ENCODE measurements at regions not wholly inside any gene's neighbourhood (a gene's known extent, or its start where the extent isn't known, plus 50 kb on each side); places are given as distances from the start of the nearest gene placed in this dataset.

DNA sequence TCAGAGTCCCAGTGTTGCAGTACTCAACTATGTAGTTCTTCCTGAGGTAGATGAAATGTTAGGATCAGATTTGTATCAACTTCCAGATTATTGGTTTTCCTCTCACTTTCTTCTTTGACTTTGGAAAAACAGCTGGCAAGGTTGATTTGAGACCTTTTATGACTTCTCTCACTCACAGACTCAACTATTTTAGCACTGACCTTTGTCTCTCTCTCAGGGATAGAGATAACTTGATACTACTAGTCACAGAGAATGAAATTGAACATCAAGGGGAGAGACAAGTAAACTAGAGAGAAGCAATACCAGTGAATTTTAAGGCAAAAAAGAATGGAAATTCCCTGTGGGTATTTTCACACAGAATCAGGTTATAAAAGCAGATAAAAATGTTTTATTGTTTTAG lies 159.7 kb upstream of the B3GALT2 start:
- DNase-seq (ENCODE audit: low read depth), result no peak

DNA sequence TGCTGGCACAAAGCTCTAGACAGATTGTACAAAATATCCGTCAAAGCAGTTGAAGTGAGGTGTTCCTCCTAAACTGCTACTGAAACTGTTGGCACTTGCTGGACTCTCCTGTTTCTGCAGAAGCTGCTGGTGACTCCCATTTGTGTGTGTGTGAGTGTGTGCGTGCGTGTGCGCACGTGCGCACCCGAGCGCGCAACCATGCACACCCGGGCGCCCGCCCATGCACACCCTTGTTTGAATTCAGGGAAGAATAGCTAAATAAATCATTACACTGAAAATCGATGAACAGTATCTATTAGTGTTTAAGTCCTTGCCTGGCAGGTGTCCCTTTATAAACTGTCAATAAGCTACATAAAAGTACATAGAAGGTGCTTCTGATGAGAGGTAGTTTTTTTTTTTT lies 156.4 kb upstream of the B3GALT2 start:
- DNase-seq (ENCODE audit: low read depth), result no peak

DNA sequence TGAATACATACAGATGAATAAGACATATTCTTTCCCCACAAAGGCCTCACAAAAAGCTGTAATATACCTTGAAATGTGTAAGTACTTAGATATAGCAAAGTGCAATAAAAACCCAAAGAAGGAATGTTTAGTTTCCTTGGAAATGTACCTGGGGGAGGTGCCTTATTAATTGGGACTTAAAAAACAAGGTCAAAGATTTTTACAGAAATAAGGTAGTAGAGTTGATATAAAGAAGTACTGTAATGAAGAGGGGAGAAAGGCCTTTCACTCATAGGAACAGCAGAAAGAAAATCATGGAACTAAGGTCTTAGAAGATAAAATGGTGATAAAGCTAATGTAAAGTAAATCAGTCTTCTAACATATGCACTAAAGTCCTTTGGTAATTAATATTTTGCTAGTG lies 153.9 kb upstream of the B3GALT2 start:
- DNase-seq (ENCODE audit: low read depth), result no peak

DNA sequence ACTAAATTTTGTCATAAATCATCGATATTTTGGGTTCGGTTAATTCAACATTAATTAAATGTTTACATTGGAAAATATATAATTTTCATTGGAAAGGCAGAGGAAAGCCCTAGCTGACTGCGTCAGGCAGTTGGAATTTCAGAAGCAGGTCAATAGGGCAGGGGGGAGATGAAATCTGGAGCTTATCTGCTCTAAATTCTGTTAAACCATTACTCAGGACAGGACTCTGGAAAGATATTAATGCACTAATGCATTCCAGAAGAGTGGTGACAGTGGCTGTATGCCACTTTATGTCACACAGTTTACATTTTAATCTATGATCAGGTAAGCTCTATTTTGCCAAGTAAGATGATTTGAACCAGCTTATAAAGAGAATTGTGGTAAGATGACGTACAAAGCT lies 153.0 kb upstream of the B3GALT2 start:
- no peak for DNase-seq (ENCODE audit: low read depth)

DNA sequence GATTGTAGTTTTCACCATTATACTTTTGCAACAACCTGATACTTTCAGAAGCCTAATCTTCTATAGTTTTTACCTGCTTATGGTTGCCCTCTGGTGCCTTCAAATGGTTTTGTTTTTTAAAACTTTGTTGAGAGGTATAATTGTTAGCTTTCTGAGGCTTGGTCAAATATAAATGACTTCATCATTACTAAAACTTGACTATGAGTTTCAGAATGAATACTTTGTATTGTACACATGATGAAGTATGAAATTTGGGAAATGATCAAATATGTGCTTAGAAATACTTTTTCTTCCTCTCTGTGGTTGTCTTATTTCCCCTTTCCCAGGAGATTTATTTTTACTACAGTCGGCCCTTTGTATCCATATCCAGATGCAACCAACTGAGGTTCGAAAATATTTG lies 151.8 kb upstream of the B3GALT2 start:
- no peak for DNase-seq (ENCODE audit: low read depth)

DNA sequence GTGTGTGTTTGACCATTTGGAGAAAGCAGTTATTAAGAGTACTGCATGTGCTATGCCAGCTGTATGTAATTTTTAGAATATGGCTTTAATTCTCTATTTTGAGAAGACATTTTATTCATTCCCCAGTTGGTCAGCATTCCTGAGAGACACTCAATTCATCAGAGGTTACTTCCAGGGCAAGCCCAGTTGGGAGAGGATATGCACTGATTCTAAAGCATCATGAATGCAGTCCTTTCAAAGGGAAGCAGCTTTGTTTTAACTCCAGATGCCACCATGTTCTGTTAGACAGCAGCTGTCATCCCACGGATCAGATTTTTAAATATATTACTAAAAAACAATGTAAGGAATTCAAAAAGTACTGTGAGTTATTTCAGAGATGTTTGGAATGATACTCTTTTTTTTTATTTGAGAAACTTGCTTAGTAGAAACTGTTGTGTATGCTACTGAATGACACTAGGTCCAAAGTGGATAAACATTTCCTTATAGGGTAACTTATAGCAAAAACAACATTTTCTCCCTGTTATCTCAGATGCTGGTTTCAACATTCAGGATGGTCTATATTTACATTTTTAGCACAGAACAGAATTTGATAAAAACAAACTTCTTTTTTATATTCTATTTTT lies 149.5 kb upstream of the B3GALT2 start:
- DNase-seq (ENCODE audit: low read depth), result no peak

DNA sequence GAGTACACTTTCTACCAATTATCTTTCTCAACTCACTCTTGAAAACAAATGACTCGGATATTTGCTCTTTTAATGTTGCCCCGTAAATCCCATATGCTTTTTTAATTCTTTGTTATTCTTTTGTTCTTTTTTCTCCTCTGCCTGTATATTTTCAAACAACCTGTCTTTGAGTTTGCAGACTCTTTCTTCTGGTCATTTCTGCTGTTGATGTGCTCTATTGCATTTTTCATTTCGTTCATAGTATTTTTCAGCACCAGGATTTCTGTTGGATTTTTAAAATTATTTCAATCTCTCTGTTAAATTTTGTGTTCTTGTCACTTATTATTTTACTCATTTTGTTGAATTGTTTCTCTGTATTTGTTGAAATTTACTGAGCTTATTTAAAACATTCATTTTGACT lies 146.8 kb upstream of the B3GALT2 start:
- DNase-seq (ENCODE audit: low read depth), result no peak

DNA sequence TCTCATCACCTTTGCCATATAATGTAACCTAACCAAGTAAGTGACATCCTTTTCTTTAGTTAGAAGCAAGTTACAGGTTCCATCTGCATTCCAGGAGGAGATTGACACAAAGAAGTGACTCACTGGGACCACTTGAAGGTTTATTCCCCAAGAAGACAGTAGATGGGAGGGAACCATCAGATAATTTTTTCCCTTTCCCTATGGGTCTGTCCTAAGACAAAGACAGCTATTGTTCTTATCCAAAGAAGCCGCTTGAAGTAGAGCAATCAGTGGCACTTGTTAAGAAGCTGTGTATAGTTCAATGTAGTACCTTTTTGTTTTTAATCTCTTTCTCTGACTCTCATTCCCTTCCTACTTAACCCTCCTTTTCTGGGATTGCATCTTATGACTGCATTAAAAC lies 139.9 kb upstream of the B3GALT2 start:
- no peak for DNase-seq (ENCODE audit: low read depth)

DNA sequence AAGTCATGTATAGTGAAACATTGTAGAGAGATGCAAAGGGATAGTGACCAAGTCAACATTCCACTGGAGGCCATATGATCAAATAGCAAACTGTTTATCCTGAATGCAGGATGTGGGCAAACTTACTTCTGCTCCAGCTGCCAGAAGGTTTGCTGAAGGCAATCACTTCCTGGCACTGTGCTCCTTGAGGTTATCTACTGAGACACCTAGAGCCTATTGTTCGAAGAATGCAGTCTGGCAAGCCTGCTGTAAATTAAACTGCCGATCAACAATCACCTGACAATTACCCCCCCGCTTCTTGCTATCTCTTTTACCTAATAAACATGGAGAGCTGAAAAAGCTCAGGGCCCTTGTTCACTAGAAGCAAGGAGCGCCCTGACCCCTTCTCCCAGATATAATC lies 139.4 kb upstream of the B3GALT2 start:
- DNase-seq (ENCODE audit: low read depth), result no peak

DNA sequence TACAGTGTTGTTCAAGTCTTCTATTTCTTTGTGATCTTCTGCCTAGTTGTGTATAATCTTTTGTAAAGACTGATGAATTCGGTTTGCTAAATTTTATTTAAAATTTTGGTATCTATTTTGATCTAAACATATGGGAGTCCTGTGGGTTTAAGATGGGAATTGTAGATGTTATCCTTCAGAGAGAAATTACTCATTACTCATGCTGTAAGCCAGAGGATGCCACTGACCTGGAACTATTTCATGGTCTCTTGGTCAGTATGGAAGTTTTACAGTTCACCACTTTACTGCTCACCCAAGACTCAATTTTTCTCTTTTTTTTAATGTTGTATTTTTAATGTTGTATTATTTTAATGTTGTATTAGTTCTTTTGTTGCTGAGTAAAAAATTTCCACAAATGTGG lies 138.6 kb upstream of the B3GALT2 start:
- DNase-seq (ENCODE audit: low read depth), result no peak

DNA sequence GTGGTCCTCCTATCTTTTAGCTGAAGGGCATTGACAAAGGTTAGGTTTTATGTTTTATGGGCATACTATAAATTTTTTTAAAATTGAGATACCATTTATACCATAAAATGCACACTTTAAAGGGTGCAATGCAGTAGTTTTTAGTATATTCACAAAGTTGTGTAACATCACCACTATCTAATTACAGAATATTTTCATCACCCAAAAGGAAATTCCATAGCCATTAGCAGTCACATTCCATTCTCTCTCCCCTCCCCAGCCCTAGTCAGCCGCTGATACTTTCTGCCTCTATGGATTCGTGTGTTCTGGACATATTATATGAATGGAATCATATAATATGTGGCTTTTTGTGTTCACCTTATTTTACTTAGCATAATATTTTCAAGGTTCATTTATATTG lies 135.8 kb upstream of the B3GALT2 start:
- DNase-seq (ENCODE audit: low read depth), result no peak

DNA sequence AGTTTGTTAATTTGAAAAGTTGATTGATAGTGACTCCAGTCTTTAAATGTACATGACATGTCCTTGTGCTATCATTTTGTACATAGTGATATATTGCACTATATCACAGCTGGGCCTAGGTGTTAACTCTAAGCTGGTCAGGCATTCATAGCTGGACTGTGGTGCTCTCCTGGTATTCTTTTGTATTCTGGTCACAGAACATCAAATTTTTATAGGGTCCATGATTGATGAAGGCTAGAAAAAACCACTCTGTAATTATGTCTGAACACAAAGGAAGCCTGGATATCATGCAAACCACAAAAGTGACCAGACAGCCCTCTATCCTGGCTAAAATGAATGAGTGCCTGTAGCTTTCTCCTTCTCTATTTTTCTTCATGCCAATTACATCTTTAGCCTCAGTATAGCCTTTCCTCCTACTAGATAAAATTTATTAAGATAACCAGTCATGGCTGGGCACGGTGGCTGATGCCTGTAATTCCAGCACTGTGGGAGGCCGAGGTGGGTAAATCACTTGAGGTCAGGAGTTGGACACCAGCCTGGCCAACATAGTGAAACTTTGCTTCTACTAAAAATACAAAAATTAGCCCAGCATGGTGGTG lies 134.9 kb upstream of the B3GALT2 start:
- DNase-seq (ENCODE audit: low read depth), result no peak

DNA sequence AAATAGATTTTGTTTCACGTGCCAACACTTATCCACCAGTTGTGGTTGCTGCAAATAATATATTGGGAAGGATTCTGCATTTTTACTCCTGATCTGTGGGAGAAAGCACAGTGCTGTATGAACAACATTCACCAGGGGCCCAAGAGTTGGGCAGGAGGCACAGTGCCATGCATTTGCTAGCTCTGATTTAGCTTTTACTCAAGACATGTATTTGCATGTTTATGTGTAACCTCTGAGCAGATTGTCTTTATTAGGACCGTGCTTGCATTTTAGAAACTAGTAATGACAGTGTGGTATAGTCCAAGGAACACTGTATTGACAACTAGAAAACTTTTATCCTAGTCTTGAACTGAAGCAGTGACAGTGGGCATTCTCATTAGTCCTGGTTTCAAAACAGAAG lies 133.9 kb upstream of the B3GALT2 start:
- no peak for DNase-seq (ENCODE audit: low read depth)

DNA sequence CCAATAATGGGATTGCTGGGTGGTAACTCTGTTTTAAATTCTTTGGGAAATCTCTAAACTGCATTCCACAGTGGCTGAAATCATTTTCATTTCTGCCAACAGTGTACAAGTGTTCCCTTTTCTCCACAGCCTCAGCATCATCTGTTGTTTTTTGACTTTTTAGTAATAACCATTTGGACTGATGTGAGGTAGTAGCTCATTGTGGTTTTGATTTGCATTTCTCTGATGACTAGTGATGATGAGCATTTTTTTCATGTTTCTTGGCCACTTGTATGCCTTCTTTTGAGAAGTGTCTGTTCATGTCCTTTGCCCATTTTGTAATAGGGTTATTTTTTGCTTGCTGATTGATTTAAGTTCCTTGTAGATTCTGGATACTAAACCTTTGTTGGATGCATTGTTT lies 131.9 kb upstream of the B3GALT2 start:
- DNase-seq (ENCODE audit: low read depth), result no peak

DNA sequence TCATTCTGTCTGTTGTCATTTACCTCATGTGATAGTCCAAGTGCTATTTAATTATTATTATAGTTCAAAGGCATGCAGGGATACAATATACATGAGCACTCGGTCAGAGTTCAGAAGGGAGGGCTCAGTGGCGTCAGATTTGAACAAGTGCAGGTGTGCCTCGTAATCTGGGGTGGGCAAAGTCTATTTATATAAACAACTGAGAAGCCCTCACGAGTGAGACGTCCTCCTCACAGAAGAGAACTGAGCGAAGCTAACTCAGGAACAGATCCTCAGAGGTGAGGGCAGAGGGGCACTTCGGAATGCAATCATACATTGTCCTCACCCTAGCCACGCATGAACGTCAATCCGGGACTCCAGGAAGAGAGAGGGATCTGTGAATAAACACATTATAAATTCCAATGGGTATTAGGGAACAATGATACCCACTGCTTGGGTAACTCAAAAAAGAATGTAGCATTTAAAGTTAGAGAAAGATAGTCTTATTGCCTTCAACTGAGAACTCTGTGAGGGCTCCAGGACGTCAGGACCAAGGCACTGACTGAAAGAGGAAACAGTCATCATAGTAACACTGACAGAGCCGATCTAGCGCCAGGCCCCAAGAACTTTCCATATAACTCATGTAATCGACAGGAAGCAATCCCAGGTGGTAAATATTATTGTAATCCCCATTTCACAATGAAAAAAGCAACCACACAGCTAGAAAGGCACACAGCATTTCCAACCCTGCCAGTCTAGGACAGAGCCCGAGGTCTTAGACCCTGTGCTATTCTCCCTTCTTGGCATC lies 127.1 kb upstream of the B3GALT2 start:
- DNase-seq (ENCODE audit: low read depth), result no peak

DNA sequence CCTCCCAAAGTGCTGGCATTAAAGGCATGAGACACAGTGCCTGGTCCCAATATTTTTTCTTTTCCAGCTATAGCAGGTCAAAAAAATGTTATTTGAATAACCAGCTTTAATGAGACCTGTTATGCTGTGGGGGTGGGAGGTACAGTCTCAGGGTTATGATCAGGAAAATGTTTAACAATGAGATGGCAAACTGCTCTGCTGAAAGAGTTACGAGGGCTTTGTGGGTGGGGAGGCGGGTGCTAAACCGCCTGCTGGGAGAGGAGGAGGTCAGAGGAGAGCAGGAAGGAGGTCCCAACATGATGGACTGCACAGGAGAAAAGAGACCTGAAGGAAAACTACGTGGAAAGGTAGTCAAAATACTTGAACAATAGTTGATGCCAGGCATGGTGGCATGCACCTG lies 126.0 kb upstream of the B3GALT2 start:
- no peak for DNase-seq (ENCODE audit: low read depth)

DNA sequence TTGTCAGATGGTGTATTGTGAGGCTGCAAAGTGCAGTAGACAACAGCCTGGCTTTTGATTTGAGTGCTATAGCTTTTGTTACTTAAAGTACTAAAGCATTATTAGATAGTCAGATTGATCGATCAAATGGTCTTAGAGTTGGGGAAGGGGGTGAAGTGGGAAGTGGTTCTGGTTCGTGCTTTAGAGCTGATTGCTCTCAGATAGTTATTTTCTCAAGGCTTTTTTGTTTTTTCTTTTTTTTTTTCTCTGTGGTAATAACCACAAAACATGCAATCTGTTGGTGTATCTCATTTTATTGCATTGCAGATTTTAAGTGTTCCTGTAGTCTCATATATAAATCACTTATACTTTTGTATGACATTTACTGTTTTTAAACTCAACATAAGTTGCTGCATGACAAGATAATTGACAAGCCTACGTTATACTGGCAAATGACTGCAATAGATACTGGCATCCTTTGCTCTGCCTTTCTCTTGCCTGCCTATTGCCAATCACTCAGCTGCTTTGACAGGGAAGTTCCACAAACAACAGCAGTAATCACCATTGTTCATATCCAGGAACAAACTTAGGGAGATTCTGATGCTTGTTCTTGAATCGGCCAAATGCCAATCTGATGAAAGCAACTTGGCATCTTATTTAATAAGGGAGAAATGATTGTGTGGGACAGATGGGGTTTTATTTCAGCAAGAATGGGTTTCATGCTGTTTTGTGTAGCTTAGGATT lies 125.0 kb upstream of the B3GALT2 start:
- no peak for DNase-seq (ENCODE audit: low read depth)

DNA sequence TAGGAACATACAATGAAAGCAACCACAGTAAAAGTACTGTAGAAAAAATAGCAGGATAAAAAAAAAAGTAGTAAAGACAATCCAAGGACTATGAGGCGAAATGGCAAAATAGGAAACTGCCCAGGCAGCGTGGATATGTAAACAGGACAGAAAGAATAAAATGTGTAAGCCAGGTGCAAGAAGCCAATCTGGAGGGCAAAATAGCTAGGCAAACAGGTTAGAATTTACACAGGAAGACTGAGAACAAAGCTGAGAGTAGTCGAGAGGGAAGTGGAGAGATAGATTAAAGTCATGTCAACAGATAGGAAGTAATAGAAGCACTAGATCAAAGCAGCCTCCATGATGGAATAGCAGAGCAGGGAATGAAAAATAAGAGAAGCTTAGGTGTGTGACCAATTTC lies 124.2 kb upstream of the B3GALT2 start:
- DNase-seq (ENCODE audit: low read depth), result no peak

DNA sequence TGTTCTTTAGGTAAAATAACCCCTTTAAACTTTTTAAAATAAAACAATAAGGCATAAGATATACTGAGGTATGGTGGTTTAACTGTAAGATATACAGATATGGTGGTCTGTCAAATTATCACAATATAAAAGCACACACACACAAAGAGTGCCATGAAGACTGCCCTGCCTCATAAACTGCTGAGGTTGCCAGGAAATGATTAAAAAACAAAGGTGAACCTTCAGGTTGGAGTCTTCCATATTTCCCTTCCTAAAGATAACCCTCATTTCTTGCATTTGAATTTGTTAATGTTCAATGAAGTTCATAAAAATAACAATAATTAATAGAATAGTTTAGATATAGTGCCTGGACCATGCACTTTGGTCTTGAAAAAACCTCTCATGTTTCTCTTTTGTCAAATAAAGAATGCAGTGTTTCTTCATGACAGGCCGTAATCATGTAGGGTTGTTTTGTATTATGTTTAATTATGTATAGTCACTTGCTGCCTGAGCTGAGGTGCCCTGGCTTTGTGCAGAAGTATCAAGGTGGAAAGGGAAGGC lies 123.6 kb upstream of the B3GALT2 start:
- DNase-seq (ENCODE audit: low read depth), result no peak

DNA sequence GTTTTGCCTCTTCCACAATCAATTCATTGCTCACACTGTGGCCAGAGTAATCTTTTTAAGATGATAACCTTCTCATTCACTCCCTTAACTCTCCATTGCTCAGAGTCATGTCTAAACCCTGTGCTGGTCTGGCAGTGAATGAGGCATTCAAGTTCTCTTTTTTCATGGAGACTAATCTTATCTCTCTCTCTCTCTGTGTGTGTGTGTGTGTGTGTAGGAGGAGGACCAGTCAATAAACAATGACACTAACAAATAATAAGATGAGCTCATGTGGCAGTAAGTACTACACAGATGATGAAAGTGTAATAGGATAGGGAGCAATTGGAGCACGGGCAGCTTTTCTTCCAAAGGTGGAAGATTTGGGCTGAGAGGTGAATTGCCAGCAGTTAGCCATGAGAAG lies 122.0 kb upstream of the B3GALT2 start:
- no peak for DNase-seq (ENCODE audit: low read depth)

DNA sequence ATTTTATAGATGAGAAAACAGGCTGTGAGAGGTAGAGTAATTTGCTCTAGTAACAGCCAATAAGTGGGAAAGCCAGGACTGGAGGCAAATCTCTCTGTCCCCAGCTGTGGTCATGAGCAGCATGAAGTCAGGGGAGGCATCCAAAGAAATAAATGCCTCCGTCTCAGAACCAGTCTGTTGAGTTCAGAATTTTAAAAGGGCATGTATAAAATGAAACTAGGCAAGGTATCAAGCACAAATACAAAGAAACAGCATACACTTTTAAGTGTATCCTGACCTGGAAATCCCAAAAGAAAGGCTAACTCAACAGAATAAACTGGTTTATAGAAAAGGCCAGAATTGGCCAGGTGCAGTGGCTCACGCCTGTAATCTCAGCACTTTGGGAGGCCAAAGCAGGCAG lies 120.0 kb upstream of the B3GALT2 start:
- no peak for DNase-seq (ENCODE audit: low read depth)

Data from stimulated activated CD8-positive, alpha-beta memory T cell treated with anti-CD3 and anti-CD28 coated beads, Interleukin-15, amount 100 ng/mL, for 1 hour (primary cell).